ENCODE measurements at regions not wholly inside any gene's neighbourhood (a gene's known extent, or its start where the extent isn't known, plus 50 kb on each side); places are given as distances from the start of the nearest gene placed in this dataset.

DNA sequence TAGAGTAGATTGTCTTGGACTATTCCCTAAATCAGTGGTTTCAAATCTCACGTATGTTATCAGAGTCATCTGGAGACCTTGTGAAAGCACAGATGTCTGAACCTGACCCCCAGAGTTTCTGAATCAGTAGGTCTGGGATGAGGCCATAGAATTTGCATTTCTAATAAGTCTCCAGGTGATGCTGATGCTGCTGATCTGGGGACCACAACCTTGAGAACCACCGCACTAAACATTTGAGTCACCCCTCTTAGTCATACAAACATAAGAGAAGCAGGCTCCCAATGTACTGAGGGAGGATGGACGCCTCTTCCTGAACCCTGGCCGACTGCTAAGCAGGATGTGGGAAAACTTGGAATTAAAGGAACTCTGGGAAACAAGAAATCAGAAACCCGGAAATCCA is 187.8 kb upstream of the PRDM1 start:
- no peaks in the 10 kb centered on the region for H3K36me3 ChIP-seq (replicated peaks)
- no peak overlapping the region for H3K4me3 ChIP-seq
- peaks cover 10% of the 10 kb centered on the region for H3K4me1 ChIP-seq
- no peaks in the 10 kb centered on the region for H3K9me3 ChIP-seq
- DNase-seq (ENCODE audit: low spot score in 2 of 2): no peak
- in situ Hi-C loops (cut with MboI; ENCODE audit: low sequenced_read_pairs): no loop called here
- no peaks in the 10 kb centered on the region for H3K27me3 ChIP-seq (ENCODE audit: low read depth)

DNA sequence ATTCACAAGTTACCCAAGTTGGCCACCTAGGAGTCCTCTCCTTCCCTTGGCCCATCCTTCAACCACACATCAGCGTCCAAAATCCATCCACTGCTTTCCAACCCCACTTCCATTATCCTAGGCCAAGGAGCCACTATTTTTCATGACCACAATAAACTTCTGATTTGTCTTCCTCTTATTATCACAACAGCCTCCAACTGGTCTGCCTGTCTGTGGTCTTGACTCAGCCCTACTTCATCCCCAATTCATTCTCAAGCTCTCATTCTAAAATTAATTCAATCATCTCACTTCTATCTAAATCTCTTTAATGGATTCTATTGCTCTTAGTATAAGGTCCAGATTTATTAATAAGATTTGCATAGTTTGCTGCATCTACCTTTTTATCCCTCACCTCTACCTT is 189.0 kb upstream of the PRDM1 start:
- Histone ChIP-seq H3K27me3 (ENCODE audit: low read depth) (no peaks in the 10 kb centered on the region), H3K9me3 (no peaks in the 10 kb centered on the region), H3K36me3 (replicated peaks) (no peaks in the 10 kb centered on the region), H3K4me1 (peaks cover under 1% of the 10 kb centered on the region; the same call in 1 of the 2 replicates), H3K4me3 (no peak overlapping the region)
- no peak for DNase-seq (ENCODE audit: low spot score in 2 of 2)
- in situ Hi-C loops (cut with MboI; ENCODE audit: low sequenced_read_pairs): no loop called here

DNA sequence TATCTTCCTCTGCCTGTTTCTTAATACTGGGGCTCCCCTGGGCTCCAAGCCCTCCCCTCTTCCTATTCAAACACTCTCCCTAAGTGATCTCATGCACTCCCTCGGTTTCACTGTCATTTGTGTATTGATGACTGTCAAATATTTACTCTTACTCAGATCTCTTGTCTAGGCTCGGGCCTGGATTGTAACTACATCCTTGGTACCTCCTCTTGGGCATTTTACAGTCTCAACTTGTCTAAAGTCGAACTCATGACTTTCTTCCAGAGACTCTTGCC is 189.4 kb upstream of the PRDM1 start:
- in situ Hi-C loops (cut with MboI; ENCODE audit: low sequenced_read_pairs): no loop called here
- H3K4me3 ChIP-seq: no peak overlapping the region
- no peaks in the 10 kb centered on the region for H3K4me1 ChIP-seq
- no peak for DNase-seq (ENCODE audit: low spot score in 2 of 2)
- no peaks in the 10 kb centered on the region for H3K27me3 ChIP-seq (ENCODE audit: low read depth)
- H3K9me3 ChIP-seq: no peaks in the 10 kb centered on the region
- H3K36me3 ChIP-seq (replicated peaks): no peaks in the 10 kb centered on the region

DNA sequence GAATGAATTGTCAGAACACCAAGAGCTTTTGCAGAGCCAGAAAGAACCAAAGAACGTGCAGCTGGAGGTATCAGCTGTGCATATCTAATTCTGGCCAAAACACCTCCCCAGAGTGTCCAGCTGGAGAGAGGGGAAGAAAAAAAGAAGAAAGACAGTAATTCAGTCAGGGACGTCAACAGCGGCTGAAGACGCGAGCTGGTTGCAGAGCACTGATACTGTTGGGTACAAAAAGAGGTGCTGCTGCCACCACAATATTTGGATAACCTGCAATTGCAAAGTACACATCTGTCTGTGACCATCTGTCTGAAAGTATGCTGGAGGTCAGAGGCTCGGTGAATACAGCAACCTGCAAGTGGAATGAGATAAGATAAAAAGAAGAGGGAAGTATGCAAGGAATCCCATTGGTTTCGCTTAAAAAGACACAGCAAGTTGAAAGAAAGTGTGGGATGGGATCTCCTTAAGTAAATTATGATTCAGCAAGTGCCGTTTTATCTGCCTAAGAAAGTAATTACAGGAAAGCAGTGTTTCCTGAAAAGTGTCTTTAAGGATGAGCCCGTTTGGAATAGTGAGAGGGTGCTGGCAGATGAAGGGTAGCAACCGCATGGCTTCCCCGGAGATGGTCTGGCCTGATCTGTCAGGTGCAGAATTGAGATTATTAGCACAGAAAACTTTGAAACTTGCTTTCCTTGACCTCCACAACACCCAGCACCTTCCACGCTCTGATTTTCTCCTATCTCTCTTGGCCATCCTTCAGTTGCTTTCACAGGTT is 189.9 kb upstream of the PRDM1 start:
- Histone ChIP-seq H3K36me3 (replicated peaks) (no peaks in the 10 kb centered on the region), H3K4me1 (no peaks in the 10 kb centered on the region), H3K9me3 (no peaks in the 10 kb centered on the region), H3K4me3 (no peak overlapping the region), H3K27me3 (ENCODE audit: low read depth) (no peaks in the 10 kb centered on the region)
- no peak for DNase-seq (ENCODE audit: low spot score in 2 of 2)
- in situ Hi-C loops (cut with MboI; ENCODE audit: low sequenced_read_pairs): no loop called here

DNA sequence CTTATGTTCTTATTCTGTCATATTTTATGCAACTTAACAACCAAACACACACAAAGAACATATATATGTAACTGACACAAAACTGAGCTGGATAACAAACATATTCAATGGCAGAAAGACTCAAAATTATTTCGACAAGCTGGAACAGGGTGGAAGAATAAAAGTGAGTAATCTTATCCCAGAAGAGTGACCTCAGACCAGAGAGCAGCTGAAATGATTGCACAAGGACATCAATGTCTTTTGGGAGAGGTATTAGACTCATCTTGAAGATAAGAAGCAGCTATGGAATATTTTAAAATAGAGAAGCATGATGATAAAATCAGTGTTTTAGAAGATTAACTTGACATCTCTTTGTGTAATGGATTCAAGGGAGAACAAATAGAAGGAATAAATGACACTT is 191.6 kb upstream of the PRDM1 start:
- in situ Hi-C loops (cut with MboI; ENCODE audit: low sequenced_read_pairs): no loop called here
- DNase-seq (ENCODE audit: low spot score in 2 of 2): no peak
- Histone ChIP-seq H3K27me3 (ENCODE audit: low read depth) (no peaks in the 10 kb centered on the region), H3K4me3 (no peak overlapping the region), H3K4me1 (no peaks in the 10 kb centered on the region), H3K9me3 (no peaks in the 10 kb centered on the region), H3K36me3 (replicated peaks) (no peaks in the 10 kb centered on the region)

DNA sequence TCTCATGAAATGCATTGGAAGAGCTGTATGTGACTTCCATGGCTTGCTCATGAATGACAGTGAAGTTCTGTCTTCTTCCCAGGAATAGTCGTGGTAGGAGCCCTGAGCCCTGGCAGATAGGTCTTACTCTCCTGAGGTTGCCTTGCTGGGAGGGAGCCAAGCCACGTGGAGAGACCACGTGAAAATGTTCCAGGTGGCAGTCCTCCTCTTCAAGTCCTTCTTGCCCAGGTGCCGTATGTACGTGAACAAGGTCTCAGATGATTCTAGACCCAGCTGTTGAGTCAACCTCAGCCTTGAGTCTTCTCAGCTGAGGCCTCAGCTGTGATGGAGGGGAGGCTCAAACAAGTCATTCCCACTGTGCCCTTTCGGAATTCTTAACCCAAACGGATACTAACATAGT is 192.4 kb upstream of the PRDM1 start:
- no peak for DNase-seq (ENCODE audit: low spot score in 2 of 2)
- Histone ChIP-seq H3K27me3 (ENCODE audit: low read depth) (no peaks in the 10 kb centered on the region), H3K4me1 (peaks cover 7% of the 10 kb centered on the region; the same call in 1 of the 2 replicates), H3K4me3 (no peak overlapping the region), H3K9me3 (no peaks in the 10 kb centered on the region), H3K36me3 (replicated peaks) (no peaks in the 10 kb centered on the region)
- in situ Hi-C loops (cut with MboI; ENCODE audit: low sequenced_read_pairs): no loop called here

- H3K27me3 ChIP-seq (ENCODE audit: low read depth): no peaks in the 10 kb centered on the region
- H3K36me3 ChIP-seq (replicated peaks): no peaks in the 10 kb centered on the region
- in situ Hi-C loops (cut with MboI; ENCODE audit: low sequenced_read_pairs): no loop called here
- H3K4me1 ChIP-seq: peaks cover 15% of the 10 kb centered on the region
- no peaks in the 10 kb centered on the region for H3K9me3 ChIP-seq
- DNase-seq (ENCODE audit: low spot score in 2 of 2): no peak
- H3K4me3 ChIP-seq: no peak overlapping the region
Measured at GRCh38 chr6:105892577-105893262, 193.4 kb upstream of the PRDM1 start.

DNA sequence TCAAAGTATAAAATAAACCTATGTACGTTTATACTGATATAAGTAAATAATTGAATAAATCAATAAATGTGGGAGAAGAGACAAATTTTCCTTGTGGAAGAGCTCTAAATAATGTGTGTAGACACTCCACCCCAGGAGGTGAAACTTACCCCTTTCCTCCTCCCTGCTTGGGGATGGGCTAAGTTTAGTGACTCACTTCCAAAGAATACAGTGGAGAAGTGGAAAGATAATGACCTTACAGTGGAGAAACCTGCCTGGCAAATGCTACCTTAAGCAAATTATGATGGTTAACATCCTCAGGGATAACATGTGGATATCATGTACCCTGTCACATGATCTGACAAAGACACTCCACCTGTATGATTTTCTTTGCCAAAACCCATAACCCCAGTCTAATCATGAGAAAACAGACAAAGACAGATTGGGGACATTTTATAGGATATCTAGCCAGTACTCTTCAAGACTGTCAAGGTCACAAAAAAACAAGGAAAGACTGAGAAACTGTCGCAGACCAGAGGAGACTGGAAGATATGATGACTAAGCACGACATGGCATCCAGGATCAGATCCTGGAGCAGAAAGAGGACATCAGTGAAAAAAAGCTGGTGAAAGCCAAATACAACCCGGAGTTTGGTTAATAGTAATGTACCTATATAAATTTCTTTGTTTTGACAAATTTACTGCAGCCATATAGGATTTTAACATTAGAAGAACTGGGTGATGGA is 195.5 kb upstream of the PRDM1 start:
- H3K36me3 ChIP-seq (replicated peaks): no peaks in the 10 kb centered on the region
- no peak overlapping the region for H3K4me3 ChIP-seq
- no peaks in the 10 kb centered on the region for H3K9me3 ChIP-seq
- no peak for DNase-seq (ENCODE audit: low spot score in 2 of 2)
- peaks cover 30% of the 10 kb centered on the region for H3K4me1 ChIP-seq
- in situ Hi-C loops (cut with MboI; ENCODE audit: low sequenced_read_pairs): no loop called here
- H3K27me3 ChIP-seq (ENCODE audit: low read depth): no peaks in the 10 kb centered on the region

DNA sequence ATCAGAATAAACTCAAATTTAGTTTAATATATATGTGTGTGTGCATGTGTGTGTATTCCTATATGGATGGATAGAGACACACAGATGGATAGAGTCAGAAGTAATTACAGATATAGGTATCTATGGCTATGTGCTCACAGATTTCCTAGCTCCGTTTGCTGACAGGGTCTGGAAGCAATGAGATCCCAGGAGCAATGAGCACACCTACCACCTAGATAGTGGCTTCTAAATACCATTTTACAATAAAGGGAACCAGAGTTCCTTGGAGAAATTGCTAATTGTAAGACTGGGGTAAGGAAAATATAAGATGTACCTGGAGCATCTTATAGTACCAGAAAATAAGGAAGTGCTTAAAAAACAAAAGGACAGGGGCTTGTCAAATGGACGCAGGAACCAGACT is 196.2 kb upstream of the PRDM1 start:
- DNase-seq (ENCODE audit: low spot score in 2 of 2): no peak
- no peaks in the 10 kb centered on the region for H3K9me3 ChIP-seq
- in situ Hi-C loops (cut with MboI; ENCODE audit: low sequenced_read_pairs): no loop called here
- no peaks in the 10 kb centered on the region for H3K27me3 ChIP-seq (ENCODE audit: low read depth)
- H3K4me1 ChIP-seq: peaks cover 30% of the 10 kb centered on the region
- no peaks in the 10 kb centered on the region for H3K36me3 ChIP-seq (replicated peaks)
- no peak overlapping the region for H3K4me3 ChIP-seq

DNA sequence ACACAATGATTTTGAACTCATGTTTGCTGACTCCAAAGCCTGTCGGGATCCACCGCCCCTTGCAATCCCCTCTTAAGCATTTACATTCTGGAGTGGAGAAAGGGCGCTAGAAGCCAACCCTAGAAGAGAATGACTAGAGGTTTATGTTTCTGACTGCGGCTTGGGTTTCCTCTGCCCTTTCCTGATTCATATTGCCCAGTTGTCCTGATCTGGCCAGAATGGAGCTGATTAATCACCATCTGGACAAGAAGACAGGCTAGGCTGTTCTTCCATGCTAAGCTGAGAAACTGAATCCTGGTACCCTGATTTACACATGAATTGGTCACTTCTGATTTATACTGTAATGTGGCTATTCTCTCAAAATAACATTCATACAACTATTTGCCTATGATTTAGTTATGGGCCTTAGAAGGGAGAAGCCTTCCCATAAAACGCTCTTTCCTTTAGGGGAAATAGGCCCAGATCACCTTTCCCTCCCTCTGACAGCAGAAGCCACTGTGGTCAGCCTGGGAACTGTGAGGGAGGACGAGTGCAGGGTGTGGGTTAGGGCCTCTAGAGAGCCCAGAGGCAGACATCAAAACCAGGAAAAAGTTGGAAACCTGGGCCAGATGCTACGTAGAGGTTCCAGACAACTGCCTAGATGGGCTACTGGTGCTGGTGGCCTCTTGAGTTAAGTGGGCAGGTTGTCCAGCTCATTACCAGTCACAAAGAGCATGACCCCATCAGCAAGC is 199.2 kb upstream of the PRDM1 start:
- Histone ChIP-seq H3K9me3 (no peaks in the 10 kb centered on the region), H3K4me1 (peaks cover 30% of the 10 kb centered on the region), H3K4me3 (no peak overlapping the region), H3K27me3 (ENCODE audit: low read depth) (no peaks in the 10 kb centered on the region), H3K36me3 (replicated peaks) (no peaks in the 10 kb centered on the region)
- DNase-seq (ENCODE audit: low spot score in 2 of 2): peak; percentile 8 to 17
- in situ Hi-C loops (cut with MboI; ENCODE audit: low sequenced_read_pairs): no loop called here

DNA sequence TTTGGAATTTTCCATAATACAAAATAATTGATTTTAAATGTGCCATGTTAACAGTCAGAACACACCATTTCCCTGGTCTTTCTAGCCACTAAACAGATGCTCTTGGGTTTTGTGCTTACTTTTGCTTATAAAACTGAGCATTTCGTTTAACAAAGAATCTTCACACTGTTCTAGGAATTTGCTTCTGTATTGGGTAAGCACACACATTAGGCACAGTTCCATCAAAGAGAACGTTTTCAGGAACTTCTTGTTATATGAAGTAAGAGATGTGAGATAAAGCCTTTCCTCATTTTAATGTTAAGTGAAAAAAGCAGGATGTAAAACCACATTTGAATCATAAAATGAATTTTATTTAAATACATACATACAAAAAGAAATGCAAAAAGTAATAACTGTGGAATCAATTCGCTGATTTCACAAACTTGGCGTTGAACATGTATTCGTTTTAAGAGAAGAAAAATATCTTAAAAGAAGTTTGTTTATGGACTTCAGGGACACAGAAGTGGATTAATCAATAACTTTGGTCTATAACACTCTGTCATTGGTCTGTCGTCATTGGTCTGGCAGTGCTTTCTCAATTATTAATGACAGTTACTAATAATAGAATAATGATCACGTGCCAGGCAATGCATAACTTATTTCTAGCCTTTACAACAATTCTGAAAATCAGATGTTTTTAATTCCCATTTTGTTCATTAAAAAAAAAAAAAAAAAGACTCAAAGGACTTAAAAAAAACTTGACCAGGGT is 199.9 kb upstream of the PRDM1 start:
- Histone ChIP-seq H3K27me3 (ENCODE audit: low read depth) (no peaks in the 10 kb centered on the region), H3K36me3 (replicated peaks) (no peaks in the 10 kb centered on the region), H3K4me3 (no peak overlapping the region), H3K4me1 (peaks cover 30% of the 10 kb centered on the region), H3K9me3 (no peaks in the 10 kb centered on the region; the same call in 1 of the 2 replicates)
- no peak for DNase-seq (ENCODE audit: low spot score in 2 of 2)
- in situ Hi-C loops (cut with MboI; ENCODE audit: low sequenced_read_pairs): no loop called here

- Histone ChIP-seq H3K27me3 (ENCODE audit: low read depth) (no peaks in the 10 kb centered on the region), H3K4me3 (no peak overlapping the region), H3K9me3 (no peaks in the 10 kb centered on the region; the same call in 1 of the 2 replicates), H3K36me3 (replicated peaks) (no peaks in the 10 kb centered on the region), H3K4me1 (peaks cover 30% of the 10 kb centered on the region)
- in situ Hi-C loops (cut with MboI; ENCODE audit: low sequenced_read_pairs): no loop called here
- DNase-seq (ENCODE audit: low spot score in 2 of 2): no peak
Measured at GRCh38 chr6:105884426-105884825, 201.7 kb upstream of the PRDM1 start.

DNA sequence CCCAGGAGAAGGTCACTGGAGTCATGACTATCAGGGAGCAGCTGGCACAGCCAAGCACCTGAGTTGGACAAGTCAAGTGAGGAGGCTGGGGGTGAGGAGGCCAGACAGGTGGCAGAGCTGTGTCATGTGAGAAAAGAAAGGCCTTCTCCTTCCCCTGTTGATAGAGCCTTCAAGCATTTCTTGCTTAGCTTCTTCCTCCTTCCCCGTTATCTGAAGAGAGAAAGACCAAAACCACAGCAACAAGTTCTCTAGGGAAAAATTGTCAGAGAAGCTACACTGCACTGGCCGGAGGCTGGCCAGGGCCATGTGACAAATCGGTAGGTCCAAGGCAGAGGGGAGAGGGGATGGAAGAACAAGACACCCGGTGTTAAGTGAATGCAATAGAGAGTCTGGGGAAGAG is 202.1 kb upstream of the PRDM1 start:
- in situ Hi-C loops (cut with MboI; ENCODE audit: low sequenced_read_pairs): no loop called here
- peaks cover 26% of the 10 kb centered on the region for H3K4me1 ChIP-seq
- no peaks in the 10 kb centered on the region for H3K36me3 ChIP-seq (replicated peaks)
- H3K4me3 ChIP-seq: no peak overlapping the region
- no peaks in the 10 kb centered on the region; the same call in 1 of the 2 replicates for H3K9me3 ChIP-seq
- H3K27me3 ChIP-seq (ENCODE audit: low read depth): no peaks in the 10 kb centered on the region
- DNase-seq (ENCODE audit: low spot score in 2 of 2): no peak

Measured in HAP-1 (cell line).